Hypothalamus (tissue), 51 donors: ENCODE measurements at regions not wholly inside any gene's neighbourhood (a gene's known extent, or its start where the extent isn't known, plus 50 kb on each side); places are given as distances from the start of the nearest gene placed in this dataset.

Experiments
- DNase-seq, 51 donors: peaks; one replicate each; lab custom pipeline; 2025; lab: John Stamatoyannopoulos, UW

DNA sequence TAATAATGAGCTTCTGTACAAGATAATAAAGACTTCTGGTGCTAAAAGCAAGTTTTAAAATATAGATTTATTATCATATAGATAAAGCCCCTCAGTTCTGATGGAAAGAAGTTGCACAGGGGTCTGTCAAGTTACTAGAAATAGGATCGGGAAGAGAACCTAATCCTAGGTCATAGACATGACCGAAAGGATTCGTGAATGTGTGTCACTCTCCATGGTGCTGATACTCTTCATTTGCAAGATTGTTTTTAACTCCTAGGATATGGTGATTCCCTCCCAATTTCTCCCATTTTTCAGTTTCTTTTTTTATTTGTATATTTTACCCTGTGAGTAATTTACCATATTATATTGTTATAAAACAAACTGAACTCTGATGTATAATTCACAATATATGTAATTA is 58.9 kb upstream of the CTNNA2 start:
- no peak for DNase-seq

DNA sequence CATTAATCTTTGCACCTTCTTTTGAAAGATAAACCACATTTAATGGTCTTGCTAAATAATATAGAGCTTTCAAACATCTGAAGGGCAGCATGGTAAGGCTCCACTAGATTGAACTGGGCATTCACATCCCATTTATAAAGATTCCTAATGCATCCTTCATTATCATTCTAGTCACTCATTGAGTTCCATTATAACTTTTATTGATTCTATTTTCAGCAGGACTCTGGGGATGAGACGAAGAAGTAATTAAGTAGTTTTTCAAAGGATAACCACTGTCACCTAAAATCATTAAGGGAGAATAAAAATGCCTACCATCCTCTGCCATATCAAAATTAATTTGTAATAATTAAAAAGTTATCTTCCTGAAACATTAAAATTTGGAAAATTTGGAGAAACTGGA is 60.2 kb upstream of the CTNNA2 start:
- DNase-seq: no peak

DNA sequence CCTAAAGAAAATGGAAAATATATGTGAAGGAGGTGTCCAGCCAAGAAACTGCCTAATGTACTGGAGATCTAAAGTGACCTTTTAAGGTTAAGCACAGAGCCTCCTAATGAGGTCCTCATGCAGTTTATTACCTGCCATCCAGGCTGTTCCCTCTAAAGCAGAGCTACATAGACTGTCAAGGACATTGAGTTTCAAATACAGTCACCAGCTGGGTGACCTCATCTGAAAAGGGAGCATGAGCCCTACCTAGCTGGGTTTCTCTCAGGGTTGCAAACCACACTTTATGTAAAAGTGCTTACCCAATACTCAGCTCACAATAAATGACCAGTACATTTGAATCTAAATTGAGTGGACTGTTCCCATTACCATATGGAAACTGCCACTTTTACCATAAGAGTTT is 65.4 kb upstream of the CTNNA2 start:
- no peak for DNase-seq

DNA sequence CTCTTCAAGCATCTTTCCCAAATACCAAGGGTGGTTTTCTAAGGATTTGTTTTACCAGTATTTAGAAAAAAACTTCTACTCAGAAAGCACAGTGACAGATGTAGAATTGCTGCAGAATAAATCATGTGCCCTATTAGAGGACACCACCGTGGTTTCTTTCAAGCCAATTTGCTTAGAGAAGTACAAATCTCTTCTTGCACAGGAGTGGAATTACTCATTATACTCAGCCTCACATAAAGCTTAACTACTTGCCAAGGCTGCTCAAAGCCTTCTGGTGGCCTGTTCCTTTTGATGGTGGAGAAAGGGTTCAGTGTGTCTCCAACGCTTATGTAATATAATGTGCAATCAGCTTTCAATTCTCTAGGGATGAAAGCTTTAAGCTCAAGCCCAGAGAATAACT is 66.5 kb upstream of the CTNNA2 start:
- peak in 2 of 51 donors; percentile 3 to 4 for DNase-seq

DNA sequence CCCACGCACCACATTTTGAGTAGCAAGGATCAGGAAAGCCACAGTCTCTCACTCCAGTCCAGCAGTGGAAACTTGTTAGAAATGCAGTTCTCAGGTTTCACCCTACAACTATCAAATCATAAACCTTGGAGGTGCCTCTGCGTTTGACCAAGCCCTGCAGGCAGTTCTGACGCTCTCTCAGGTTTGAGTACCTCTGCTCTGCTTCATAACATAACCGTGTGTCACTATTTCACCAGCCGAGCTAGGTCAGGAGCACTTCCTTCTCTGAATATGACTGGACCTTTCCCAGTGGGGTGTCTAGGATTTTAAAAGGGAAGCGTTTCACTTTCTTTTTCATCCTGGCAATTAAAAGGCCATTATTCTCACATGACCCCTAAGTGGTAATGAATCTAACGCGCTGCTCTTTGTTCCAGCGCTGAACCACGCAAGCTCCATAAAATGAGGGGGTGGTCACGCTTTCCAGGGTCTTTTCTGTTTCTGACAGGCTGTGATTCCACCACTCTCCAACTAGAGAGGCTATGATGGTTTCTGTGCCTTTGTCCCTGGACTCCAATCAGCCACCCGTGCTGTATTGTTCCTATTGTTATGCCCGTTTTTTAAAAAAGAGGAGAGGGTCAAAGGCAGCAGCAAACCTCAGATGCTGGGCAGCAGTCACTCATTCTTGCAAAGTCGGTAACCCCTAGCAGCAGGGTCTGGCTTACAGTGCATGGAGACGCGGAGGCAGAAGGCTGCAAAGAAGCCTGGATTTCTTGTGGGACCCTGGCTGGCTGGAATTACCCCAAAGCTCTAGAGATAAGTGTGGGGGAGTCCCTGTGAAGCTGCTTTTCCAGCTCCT is 75.2 kb upstream of the CTNNA2 start:
- DNase-seq: no peak

DNA sequence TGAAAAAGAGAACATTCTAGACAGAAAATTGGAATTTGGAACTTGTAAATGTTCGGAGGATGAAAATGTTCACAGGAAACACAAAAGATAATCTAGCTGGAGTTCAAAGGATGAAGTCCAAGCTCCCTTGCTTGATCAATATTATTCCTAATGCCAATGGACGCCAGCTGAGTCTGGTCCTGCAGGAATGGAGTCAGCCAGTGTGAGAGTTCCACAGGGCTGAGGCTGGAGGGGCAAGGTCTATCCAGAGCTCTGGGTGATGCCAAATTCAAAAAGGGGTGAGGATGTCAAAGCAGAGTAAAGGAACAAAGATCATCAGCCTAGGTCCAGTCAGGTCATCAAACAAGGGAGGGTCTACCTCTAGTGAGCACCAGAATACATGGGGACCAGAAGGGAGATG is 78.5 kb upstream of the CTNNA2 start:
- DNase-seq: no peak

DNA sequence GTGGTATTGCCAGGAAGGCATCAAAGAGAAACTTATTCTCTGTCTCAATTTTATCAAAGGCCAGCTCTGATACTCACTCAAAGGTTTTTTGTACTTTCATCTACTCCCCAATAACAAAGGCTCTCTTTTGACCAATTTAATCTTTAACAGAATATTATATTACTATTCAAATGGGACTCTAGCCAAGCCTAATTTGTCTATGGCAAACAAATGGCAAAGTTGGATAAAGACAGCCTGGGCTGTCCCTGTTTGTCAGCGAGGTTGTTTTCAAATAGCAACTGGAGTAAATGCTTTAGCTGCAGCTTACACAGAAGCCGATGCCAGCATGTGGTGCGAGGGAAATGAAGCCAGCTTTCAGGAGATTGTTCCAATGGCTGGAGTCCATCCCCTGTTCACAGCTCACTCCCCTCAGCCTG is 80.1 kb upstream of the CTNNA2 start:
- peak in 33 of 51 donors; percentile 1 to 67 (median 24) for DNase-seq

DNA sequence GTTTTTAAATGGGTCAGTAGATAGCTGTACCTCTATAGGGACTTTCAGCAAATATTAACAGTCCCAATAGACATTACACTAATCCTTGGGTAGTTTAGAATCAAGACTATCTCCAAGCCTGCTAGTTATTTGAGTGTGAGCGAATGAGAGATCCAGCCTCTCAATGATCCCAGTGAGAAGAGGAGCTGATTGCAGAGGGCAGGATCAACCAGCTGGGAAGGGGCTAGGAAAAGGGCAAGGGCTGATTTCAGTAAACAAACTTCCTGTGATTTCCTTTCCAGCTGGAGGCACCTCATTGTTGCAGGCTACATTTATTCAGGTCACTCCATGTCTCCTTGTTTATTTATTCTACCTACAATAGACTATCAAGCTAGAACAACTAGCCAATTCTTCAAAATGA is 84.1 kb upstream of the CTNNA2 start:
- DNase-seq: no peak

DNA sequence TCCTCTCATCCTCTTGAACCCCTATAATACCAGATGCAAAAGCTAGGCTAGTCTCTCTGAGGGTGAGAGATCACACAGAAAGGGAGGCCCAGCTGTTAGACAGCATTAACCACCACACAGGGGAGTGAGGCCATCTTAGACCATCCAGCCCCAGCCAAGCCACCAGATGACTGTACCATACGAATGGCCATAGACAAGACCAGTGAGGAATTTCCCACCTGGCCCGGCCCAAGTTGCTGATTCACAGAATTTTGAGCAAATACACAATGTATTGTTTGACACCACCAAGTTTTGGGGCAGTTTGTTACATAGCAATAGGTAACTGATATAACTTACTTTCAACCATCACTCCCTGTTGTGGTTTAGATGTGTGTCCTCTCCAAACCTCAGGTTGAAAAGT is 98.2 kb upstream of the CTNNA2 start:
- no peak for DNase-seq

DNA sequence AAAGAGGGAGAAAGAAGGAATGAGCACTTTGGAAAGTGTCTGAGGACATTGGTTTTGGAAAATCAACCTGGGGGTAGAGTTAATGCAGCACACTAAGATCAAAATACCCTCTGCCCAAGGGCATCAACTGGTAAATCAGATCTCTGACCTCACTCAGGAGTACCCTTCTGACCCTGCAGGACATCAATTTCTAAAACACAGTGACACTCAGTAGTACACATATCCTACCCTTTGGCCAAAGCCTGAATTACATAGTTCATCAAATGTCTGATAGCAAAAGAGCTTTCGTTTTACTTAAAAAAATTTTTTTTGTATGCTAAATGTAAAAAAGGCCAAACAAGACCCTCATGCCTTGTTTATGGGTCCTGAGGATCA is 118.4 kb upstream of the CTNNA2 start:
- no peak for DNase-seq

DNA sequence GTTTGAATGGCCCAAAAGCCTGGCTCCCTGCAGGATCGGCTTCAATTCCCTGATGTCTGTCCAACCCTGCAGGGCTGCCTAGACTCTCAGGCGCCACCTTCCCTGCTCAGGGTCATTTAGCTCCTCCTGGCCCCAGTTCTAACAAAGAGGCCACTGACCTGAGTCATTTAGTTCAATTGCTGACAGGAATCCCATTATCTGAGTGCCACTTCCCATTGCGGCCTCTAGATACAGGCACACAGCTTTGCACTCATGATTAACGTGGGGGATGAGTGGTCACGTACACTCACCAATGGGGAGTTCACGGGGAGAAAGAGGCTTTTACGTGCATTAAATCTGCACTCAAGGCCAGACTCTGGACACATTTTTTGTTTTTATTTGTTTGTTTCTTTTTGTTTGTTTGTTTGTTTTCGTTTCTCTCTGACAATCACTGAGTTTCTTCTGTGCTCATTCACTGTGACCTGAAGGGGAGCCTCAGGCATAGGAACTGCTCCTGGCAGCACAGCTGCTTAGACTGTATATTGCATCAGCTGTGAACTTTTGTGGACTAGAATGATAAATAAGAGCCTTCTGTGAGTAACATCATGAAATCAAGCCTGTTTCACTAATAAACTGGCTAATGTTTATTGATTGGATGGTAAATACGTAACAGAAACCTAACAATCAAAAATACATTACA is 118.9 kb upstream of the CTNNA2 start:
- DNase-seq: peak in 6 of 51 donors; percentile 7 to 63 (median 22)

DNA sequence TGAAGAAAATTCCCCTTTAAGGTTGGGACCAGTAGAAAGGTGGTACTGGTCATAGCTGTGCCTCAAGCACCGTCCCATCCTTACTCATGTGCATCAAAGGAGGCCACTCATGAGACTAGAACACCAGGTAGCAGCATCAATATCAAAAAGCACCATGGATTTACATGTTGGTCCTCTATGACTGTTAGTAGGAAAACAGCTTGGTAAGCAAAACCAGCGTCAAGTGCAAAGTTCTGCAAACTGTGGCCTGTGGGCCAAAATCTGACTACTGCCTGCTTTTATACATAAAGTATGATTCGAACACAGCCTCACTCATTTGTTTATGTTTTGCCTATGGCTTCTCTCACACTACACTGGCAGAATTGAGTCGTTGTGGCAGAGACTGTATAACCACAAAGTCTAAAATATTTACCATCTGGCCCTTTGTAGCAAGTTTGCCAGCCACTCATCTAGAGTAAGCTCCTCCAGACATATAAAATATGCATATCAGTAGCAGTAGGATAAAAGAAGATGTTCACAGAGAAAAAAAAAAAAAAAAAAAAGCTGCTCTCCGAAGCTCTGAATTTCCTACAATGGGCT is 119.7 kb upstream of the CTNNA2 start:
- no peak for DNase-seq

DNA sequence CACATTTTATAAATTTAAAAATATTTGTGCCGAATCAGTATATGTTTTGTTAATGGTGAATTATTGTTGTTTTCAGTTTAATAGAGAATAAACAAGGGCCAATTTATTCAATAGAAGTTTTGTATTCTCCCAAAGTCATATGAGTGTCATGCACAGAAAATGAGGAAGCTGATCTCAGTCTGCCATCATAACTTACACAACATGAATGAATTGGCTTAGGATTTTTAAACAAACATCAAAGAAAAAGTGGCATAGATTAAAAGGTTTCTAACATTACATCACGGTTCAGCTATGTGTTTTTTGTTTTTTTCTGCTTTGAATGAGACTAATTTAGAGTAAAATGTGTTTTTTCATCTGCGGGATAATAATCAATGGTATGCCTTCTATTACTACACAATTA is 123.4 kb upstream of the CTNNA2 start:
- DNase-seq: no peak

DNA sequence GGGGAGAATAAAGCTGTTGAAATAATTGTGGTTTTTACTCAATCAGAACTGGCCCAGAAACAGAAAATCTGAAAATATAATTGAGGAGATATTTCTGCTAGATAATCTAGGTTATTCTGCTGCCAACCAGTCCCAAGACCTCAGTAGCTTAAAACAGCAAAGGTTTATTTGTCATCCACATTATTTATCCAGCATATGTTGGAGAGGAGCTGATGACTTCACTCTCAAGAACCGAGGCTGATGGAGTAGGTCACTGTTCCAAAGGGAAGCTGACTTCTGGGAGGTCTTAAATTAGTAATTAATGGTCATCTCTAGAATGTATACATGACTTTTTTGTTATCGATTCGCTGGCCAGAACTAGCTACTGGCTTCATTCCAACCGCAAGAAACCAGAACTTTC is 124.8 kb upstream of the CTNNA2 start:
- no peak for DNase-seq

DNA sequence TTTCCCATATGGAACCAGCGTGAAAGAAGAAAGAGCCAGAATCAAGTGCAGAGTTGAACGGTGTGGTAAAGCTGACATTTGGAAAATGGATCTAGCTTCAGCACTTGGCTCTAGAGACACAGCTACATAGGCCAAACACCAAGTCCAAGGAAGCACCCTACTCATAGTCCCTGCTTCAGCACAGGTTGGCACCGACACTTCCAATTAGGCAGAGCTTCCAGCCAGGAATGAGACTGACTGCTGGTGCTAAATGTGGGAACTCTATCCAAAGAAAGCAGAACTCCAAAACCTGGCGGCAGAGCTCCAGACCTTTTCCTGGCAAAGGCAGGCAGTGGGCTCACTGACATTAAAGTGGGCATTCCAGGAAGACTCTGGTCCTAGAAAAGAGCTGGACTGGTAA is 125.4 kb upstream of the CTNNA2 start:
- DNase-seq: peak in 1 of 51 donors; percentile 27

DNA sequence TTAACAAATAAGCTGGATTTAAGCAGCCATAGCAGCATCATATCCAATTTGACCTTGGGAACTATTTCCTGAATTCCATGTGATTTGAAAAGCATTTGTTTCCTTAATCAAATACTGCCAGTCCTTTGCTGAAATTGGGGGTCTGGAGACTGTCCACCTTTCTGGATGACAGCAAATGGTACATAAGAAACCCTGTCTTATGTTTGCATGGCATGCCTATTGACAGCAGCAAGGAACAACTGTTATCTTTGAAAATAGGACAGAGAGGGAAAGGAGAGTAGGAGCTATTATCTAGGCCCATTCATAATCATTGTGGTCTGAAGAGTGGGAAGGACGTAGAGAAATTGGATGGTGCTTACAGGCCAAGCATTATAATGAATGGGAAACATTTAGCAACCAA is 129.2 kb upstream of the CTNNA2 start:
- no peak for DNase-seq

DNA sequence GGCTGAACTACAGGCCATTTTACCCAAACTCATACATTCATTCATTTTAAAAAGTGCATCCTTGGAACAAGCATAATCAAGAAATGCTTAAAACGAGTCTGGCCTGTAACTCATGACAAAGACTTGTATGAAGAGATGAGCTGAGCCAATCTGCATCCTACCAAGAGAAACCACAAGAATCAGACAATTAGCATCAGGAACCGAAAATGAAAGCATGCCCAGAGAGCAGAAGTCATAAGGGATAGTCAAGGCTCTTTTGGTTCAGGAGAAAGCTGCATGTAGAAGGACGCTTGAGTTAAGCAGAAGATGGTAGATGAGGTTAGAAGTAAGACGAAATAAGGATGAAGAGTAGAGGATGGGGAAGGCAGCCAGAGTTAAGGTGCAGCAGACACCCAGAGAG is 137.0 kb upstream of the CTNNA2 start:
- no peak for DNase-seq

DNA sequence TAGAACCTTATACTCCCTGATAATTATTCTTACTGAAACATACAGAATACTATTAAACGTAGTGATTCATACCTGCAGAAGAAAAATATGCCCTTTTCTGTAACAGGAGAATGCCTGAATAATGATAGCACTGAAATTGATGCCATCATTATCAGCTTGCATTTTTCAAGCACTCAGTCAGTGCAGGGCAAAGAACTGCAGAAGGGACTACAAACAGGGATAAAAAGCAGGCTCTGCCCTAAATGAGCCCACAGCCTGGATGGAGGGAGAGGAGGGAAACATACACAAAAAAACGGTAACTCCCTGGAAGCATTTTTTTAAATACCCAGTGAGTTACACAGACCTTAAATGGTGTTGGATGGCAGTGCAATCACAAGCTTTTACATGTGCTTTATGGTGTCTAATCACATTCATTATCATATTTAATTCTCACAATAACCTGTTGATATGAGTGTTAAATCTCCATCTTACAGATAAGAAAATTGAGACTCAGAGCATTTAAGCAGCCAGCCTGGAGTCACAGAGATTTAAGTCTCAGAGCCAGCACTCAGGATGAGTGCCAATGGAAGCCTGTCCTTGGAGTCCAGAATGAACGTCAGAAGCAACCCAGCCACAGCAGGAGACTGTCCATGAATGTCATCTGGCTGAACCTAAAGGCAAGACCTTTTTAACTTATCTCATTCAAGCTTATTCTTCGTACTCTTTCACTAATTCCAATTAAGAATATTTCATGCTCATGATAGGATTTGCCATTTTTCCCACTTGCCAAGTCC is 139.3 kb upstream of the CTNNA2 start:
- peak in 2 of 51 donors; percentile 11 to 30 for DNase-seq

DNA sequence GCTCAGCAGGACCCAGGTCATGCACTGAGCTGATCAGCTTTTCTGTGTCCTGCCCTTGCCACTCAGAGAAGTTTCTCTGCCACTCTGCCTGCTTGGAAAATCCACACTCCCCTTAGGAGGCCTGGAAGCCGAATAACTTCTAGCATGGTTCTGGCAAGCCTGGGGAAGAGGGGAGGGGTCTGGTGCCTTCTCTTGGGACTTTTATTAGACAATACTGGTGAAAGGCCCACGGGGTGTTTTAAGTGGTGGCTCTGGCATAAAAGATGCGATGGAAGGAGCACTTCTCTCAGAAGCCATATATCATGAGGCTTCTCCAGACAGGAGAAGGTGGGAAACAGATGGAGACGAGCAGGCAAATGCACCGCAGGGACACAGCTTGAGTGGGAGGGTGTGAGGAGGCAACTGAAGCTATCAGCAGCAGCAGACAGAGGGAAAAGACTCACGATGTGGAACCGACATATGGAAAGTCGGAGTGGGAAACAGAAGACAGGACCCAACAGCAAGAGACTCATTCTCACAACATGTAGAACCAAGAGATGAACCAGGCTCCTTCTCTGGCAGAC is 141.8 kb upstream of the CTNNA2 start:
- DNase-seq: peak in 1 of 51 donors; percentile 36

DNA sequence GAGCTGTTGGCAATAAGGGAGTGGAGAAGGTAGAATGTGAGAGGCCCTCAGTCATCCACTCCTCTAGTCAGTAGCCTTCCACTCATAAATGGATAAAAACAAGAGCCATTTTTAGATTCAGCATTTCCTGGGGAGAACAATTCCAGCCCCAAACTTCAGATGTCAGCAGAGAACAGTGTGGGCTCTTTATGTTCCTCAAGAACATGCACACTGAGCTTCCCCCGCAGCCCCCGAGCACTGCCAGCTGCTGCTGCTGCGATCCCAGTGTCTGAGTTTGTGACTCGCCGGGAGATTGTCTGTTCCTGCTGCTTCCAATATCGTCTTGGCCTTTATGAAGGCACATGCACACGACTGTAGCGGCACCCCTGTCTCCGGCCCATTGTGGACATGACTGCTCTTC is 143.7 kb upstream of the CTNNA2 start:
- peak in 10 of 51 donors; percentile 3 to 47 (median 20) for DNase-seq

DNA sequence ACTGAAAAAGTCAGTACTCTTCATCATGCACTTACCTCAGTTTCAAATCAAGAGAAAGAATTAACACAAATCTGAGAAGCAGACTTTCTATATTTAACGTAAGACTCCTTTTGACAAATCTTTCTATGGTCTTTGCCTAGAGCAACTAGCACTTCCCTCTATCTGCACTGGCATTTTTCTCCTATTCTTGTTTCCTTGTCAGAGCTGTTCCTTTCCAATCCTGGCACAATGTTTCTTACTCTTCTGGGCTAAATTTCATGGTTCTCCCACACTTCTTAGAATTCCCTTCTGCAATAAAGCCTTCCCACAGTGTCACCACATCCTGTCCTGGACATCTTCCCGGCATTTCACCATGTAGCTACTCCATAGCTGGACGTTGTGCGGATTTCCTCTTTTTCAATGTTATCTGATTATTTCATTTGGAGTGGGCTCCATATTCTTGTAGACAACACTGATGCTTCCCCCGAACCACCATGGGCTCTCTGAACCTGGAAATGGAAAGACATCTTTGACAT is 144.7 kb upstream of the CTNNA2 start:
- DNase-seq: no peak
